ENCODE measurements at regions not wholly inside any gene's neighbourhood (a gene's known extent, or its start where the extent isn't known, plus 50 kb on each side); places are given as distances from the start of the nearest gene placed in this dataset.
"Not testable (repeated sequence)": the region's sequence is repeated elsewhere in the genome, so short reads cannot be mapped to it uniquely, and the experiment has no call there.

DNA sequence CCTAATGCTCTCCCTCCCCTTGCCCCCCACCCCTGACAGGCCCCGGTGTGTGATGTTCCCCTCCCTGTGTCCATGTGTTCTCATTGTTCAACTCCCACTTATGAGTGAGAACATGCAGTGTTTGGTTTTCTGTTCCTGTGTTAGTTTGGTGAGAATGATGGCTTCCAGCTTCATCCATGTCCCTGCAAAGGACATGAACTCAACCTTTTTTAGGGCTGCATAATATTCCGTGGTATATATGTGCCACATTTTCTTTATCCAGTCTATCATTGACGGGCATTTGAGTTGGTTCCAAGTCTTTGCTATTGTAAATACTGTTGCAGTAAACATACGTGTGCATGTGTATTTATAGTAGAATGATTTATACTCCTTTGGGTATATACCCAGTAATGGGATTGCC is 69.5 kb downstream of the HINT1 start:
- TF ChIP-seq CTCF (IDR thresholded peaks at IDR 0.05; ENCODE audit: low read depth, low read length); EZH2phosphoT487 (IDR thresholded peaks at IDR 0.05; ENCODE audit: low read depth): not testable (repeated sequence)
